HepG2 (cell line): ENCODE measurements at regions not wholly inside any gene's neighbourhood (a gene's known extent, or its start where the extent isn't known, plus 50 kb on each side); places are given as distances from the start of the nearest gene placed in this dataset.

Experiments
- ATAC-seq: fragments of 200-7000 bp; cut with Tn5 transposase; 3 replicates; pipeline ENCODE4 v1.9.1; 2020; ENCODE audit warnings: mild to moderate bottlenecking, moderate library complexity
- BruUV-seq: library from RNA; stranded (reverse); fragments of 400-500 nt; replicated peaks from 2 replicates; lab custom pipeline; 2021; lab: Mats Ljungman, UMichigan
- CTCF ChIA-PET: fragments of 300-600 bp; formaldehyde crosslinking; extraction: SDS; loops from one replicate; lab custom pipeline; 2021; ENCODE audit warnings: low total read pairs, inconsistent platforms, low intra/inter-chr PET ratio; lab: Yijun Ruan, JAX
- POLR2A ChIA-PET: fragments of 350-600 bp; sonication (Branson Sonifier 250); formaldehyde crosslinking; loops from one replicate; lab custom pipeline; 2020; ENCODE audit warnings: antibody characterized with exemption, inconsistent platforms; lab: Yijun Ruan, JAX
- DNase-seq: peaks from one replicate; pipeline ENCODE4 v3.0.0-alpha.2; 2015; ENCODE audit warnings: low spot score
- FAIRE-seq: peaks from 3 replicates; lab custom pipeline; 2011; peaks lifted over from hg19 to GRCh38; lab: Jason Lieb, UNC
- H2AFZ ChIP-seq: one replicate; pipeline ENCODE4 v1.6.1; 2011; ENCODE audit warnings: low read length, inconsistent platforms
- H3K27ac ChIP-seq: fragments of 300-600 bp; 3 replicates; pipeline ENCODE4 v1.8.0; 2011; ENCODE audit warnings: mixed run types, mild to moderate bottlenecking, mixed read lengths, low read length, inconsistent platforms; ENCODE audit not compliant: insufficient read depth; ENCODE audit errors: extremely low read length
- H3K27me3 ChIP-seq, 2 experiments: fragments of 200-600 bp in 1 of 2; 2 replicates in 1 of 2; 3 replicates in 1 of 2; pipeline versions ENCODE4 v1.6.0 to v1.8.0; 2011; ENCODE audit warnings: low read length in 2 of 2, mild to moderate bottlenecking in 2 of 2, moderate library complexity in 2 of 2, inconsistent platforms in 1 of 2; ENCODE audit not compliant: insufficient read depth in 2 of 2, control insufficient read depth in 1 of 2
- H3K36me3 ChIP-seq, 2 experiments: fragments of 200-600 bp in 1 of 2; replicated peaks in 1 of 2; 2 replicates in 1 of 2; 3 replicates in 1 of 2; pipeline versions ENCODE4 v1.5.1 to v1.8.0; 2011; ENCODE audit warnings: low read length in 2 of 2, inconsistent platforms in 1 of 2; ENCODE audit not compliant: insufficient read depth in 2 of 2, control insufficient read depth in 1 of 2
- H3K4me1 ChIP-seq: 2 replicates; pipeline ENCODE4 v1.5.1; 2012; ENCODE audit warnings: low read length, inconsistent platforms; ENCODE audit not compliant: insufficient read depth
- H3K4me2 ChIP-seq: 2 replicates; pipeline ENCODE4 v1.6.0; 2011; ENCODE audit warnings: low read depth, low read length, inconsistent platforms
- H3K4me3 ChIP-seq, 3 experiments: fragments of 200-600 bp in 1 of 3; sonication (generic), shearing (Covaris generic) in 1 of 3; replicated peaks in 1 of 3; 2 replicates each; pipeline ENCODE4 v1.5.1; 2011 to 2016; ENCODE audit warnings: low read length in 3 of 3, inconsistent platforms in 2 of 3, low read depth in 2 of 3, mild to moderate bottlenecking in 2 of 3, control low read depth in 1 of 3, mixed read lengths in 1 of 3; ENCODE audit not compliant: insufficient read depth in 1 of 3
- H3K79me2 ChIP-seq: one replicate; pipeline ENCODE4 v1.6.1; 2011; ENCODE audit warnings: low read length, inconsistent platforms; ENCODE audit not compliant: insufficient read depth
- H3K9ac ChIP-seq: 2 replicates; pipeline ENCODE4 v1.6.0; 2011; ENCODE audit warnings: mild to moderate bottlenecking, low read depth, low read length, inconsistent platforms; ENCODE audit not compliant: insufficient read depth
- H3K9me3 ChIP-seq: 2 replicates; pipeline ENCODE4 v1.5.1; 2012; ENCODE audit warnings: mild to moderate bottlenecking, low read length
- H4K20me1 ChIP-seq: 2 replicates; pipeline ENCODE4 v1.6.0; 2011; ENCODE audit warnings: inconsistent platforms, mild to moderate bottlenecking, low read length, moderate library complexity; ENCODE audit not compliant: insufficient read depth
- HCFC1 ChIP-seq: fragments of 150-350 bp; IDR thresholded peaks from 2 replicates; pipeline ENCODE4 v1.6.1; 2014; ENCODE audit warnings: low read depth, low read length
- IKZF5 ChIP-seq: IDR thresholded peaks from 2 replicates; pipeline ENCODE4 v1.6.1; 2018; ENCODE audit warnings: missing genetic modification reagents, mild to moderate bottlenecking, missing compliant biosample characterization
- JUNB ChIP-seq: sonication (generic); formaldehyde crosslinking; IDR thresholded peaks from 2 replicates; pipeline ENCODE4 v1.8.0; 2022; ENCODE audit warnings: missing genetic modification reagents, mild to moderate bottlenecking, borderline replicate concordance
- KDM5B ChIP-seq: sonication (generic); formaldehyde crosslinking; IDR thresholded peaks from 2 replicates; pipeline ENCODE4 v1.4.0; 2020; ENCODE audit warnings: missing genetic modification reagents, mild to moderate bottlenecking, borderline replicate concordance
- MXD1 ChIP-seq: sonication (generic); formaldehyde crosslinking; IDR thresholded peaks from 2 replicates; pipeline ENCODE4 v1.4.0; 2020; ENCODE audit warnings: mild to moderate bottlenecking, missing genetic modification reagents
- NFKBIZ ChIP-seq: IDR thresholded peaks from 2 replicates; pipeline ENCODE4 v1.6.1; 2018; ENCODE audit warnings: missing genetic modification reagents, missing compliant biosample characterization
- NR2F6 ChIP-seq, 2 experiments: IDR thresholded peaks; 2 replicates each; pipeline ENCODE4 v1.6.1; 2016; ENCODE audit warnings: antibody characterized with exemption in 1 of 2, mild to moderate bottlenecking in 1 of 2
- TBP ChIP-seq: sonication (generic); formaldehyde crosslinking; IDR thresholded peaks from 2 replicates; pipeline ENCODE4 v1.5.0; 2020; ENCODE audit warnings: missing genetic modification reagents
- ZNF446 ChIP-seq: sonication (generic); formaldehyde crosslinking; IDR thresholded peaks from 2 replicates; pipeline ENCODE4 v1.5.0; 2020; ENCODE audit warnings: mild to moderate bottlenecking, missing genetic modification reagents
- ZNF589 ChIP-seq: sonication (generic); formaldehyde crosslinking; conservative IDR thresholded peaks from 2 replicates; pipeline ENCODE4 v1.8.0; 2022; ENCODE audit warnings: mild to moderate bottlenecking, moderate library complexity, missing genetic modification reagents
- WGBS: methylation state at CpG from one replicate; pipeline ENCODE4 v1.1.6; 2017; ENCODE audit warnings: low lambda C conversion rate; 5-methylcytosine and 5-hydroxymethylcytosine counted together
- in situ Hi-C: cut with HindIII; loops from 2 replicates; pipeline ENCODE4 v1.10.0; 2017; ENCODE audit warnings: low pct_unique_long_range_greater_than_20kb; ENCODE audit not compliant: extremely low pct_ligation_motif_present
- intact Hi-C: fragments of 100-400 bp; cut with micrococcal nuclease; formaldehyde crosslinking; loops from one replicate; pipeline ENCODE4 v1.10.0; 2022; ENCODE audit not compliant: unreplicated experiment

GRCh38 chr2:198405311-198405710 lies 600.9 kb downstream of the PLCL1 start:
- FAIRE-seq (no peak), ATAC-seq (no peak), DNase-seq (no peak)
- Histone ChIP-seq H3K4me2 (no peak overlapping the region), H3K79me2 (no peaks in the 10 kb centered on the region), H3K27me3 (no peaks in the 10 kb centered on the region), H3K4me3 (no peak overlapping the region), H4K20me1 (no peaks in the 10 kb centered on the region), H3K4me1 (no peaks in the 10 kb centered on the region), H3K9me3 (no peaks in the 10 kb centered on the region), H3K9ac (no peak overlapping the region), H2AFZ (no peak overlapping the region), H3K27ac (no peak overlapping the region), H3K36me3 (no peaks in the 10 kb centered on the region)
- ChIA-PET POLR2A (no interaction called here), CTCF (no interaction called here)
- TF ChIP-seq KDM5B (CRISPR knock-in tag) (no peak), IKZF5 (no peak), TBP (no peak), JUNB (CRISPR knock-in tag) (no peak), ZNF446 (no peak), NFKBIZ (CRISPR knock-in tag) (no peak), HCFC1 (no peak), MXD1 (CRISPR knock-in tag) (no peak)
- no TSS peak for BruUV-seq
- in situ Hi-C loops = no loop called here
- intact Hi-C loops = no loop called here

GRCh38 chr2:198401644-198402043 lies 597.3 kb downstream of the PLCL1 start:
- TF ChIP-seq NR2F6 (IDR thresholded peaks at IDR 0.05) (no peak), NR2F6 (CRISPR knock-in tag; IDR thresholded peaks at IDR 0.05) (no peak), ZNF589 (no peak)
- no TSS peak for BruUV-seq
- no peaks in the 10 kb centered on the region for H4K20me1 ChIP-seq
- intact Hi-C loops (no loop called here), in situ Hi-C loops (no loop called here)
- no peak overlapping the region for H3K4me3 ChIP-seq
- H3K4me1 ChIP-seq = no peaks in the 10 kb centered on the region
- H2AFZ ChIP-seq = no peak overlapping the region
- no peaks in the 10 kb centered on the region for H3K79me2 ChIP-seq
- ChIA-PET CTCF (no interaction called here), POLR2A (no interaction called here)
- no peak overlapping the region for H3K4me2 ChIP-seq
- H3K27ac ChIP-seq = no peak overlapping the region
- DNase-seq (no peak), FAIRE-seq (no peak), ATAC-seq (no peak)
- H3K27me3 ChIP-seq = no peaks in the 10 kb centered on the region; a peak in 1 of 5 replicates
- H3K9ac ChIP-seq = no peak overlapping the region
- H3K36me3 ChIP-seq = no peaks in the 10 kb centered on the region
- WGBS = 14% methylated on average over 1 of the region's 1 CpG
- no peaks in the 10 kb centered on the region for H3K9me3 ChIP-seq
